ENCODE measurements at regions not wholly inside any gene's neighbourhood (a gene's known extent, or its start where the extent isn't known, plus 50 kb on each side); places are given as distances from the start of the nearest gene placed in this dataset.

DNA sequence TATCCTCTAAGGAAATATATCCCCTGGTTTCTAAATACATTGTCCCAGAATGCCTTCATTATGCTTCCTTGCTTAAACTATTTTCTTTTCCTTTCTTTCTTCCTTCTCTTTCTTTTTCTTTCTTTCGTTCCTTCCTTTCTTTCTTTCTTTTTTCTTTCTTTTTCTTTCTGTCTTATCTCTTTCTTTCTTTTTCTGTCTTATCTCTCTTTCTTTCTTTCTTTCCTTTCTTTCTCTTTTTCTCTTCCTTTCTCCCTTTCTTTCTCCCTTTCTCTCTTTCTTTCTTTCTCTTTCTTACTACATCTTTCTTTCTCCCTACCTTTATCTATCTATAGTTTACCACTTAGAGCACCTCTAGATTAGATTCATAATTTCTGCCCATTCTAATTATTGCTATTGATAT, 552.1 kb downstream of the PYDC2 start:
- TF ChIP-seq YY1 (IDR thresholded peaks at IDR 0.05) (no peak), SP1 (IDR thresholded peaks at IDR 0.05) (no peak), RAD21 (IDR thresholded peaks at IDR 0.05) (no peak), TAF1 (conservative IDR thresholded peaks at IDR 0.05) (no peak), EGR1 (IDR thresholded peaks at IDR 0.05; ENCODE audit: low read depth in 2 of 2) (no peak)
- TF ChIP-seq, protein P1, sequence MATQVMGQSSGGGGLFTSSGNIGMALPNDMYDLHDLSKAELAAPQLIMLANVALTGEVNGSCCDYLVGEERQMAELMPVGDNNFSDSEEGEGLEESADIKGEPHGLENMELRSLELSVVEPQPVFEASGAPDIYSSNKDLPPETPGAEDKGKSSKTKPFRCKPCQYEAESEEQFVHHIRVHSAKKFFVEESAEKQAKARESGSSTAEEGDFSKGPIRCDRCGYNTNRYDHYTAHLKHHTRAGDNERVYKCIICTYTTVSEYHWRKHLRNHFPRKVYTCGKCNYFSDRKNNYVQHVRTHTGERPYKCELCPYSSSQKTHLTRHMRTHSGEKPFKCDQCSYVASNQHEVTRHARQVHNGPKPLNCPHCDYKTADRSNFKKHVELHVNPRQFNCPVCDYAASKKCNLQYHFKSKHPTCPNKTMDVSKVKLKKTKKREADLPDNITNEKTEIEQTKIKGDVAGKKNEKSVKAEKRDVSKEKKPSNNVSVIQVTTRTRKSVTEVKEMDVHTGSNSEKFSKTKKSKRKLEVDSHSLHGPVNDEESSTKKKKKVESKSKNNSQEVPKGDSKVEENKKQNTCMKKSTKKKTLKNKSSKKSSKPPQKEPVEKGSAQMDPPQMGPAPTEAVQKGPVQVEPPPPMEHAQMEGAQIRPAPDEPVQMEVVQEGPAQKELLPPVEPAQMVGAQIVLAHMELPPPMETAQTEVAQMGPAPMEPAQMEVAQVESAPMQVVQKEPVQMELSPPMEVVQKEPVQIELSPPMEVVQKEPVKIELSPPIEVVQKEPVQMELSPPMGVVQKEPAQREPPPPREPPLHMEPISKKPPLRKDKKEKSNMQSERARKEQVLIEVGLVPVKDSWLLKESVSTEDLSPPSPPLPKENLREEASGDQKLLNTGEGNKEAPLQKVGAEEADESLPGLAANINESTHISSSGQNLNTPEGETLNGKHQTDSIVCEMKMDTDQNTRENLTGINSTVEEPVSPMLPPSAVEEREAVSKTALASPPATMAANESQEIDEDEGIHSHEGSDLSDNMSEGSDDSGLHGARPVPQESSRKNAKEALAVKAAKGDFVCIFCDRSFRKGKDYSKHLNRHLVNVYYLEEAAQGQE (IDR thresholded peaks at IDR 0.05) = no peak
- TF ChIP-seq, protein P2, sequence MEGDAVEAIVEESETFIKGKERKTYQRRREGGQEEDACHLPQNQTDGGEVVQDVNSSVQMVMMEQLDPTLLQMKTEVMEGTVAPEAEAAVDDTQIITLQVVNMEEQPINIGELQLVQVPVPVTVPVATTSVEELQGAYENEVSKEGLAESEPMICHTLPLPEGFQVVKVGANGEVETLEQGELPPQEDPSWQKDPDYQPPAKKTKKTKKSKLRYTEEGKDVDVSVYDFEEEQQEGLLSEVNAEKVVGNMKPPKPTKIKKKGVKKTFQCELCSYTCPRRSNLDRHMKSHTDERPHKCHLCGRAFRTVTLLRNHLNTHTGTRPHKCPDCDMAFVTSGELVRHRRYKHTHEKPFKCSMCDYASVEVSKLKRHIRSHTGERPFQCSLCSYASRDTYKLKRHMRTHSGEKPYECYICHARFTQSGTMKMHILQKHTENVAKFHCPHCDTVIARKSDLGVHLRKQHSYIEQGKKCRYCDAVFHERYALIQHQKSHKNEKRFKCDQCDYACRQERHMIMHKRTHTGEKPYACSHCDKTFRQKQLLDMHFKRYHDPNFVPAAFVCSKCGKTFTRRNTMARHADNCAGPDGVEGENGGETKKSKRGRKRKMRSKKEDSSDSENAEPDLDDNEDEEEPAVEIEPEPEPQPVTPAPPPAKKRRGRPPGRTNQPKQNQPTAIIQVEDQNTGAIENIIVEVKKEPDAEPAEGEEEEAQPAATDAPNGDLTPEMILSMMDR (IDR thresholded peaks at IDR 0.05; ENCODE audit: low read depth, low read length, missing input control) = no peak
- TF ChIP-seq, protein P3, sequence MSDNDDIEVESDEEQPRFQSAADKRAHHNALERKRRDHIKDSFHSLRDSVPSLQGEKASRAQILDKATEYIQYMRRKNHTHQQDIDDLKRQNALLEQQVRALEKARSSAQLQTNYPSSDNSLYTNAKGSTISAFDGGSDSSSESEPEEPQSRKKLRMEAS (IDR thresholded peaks at IDR 0.05) = no peak
- TF ChIP-seq, protein P4, sequence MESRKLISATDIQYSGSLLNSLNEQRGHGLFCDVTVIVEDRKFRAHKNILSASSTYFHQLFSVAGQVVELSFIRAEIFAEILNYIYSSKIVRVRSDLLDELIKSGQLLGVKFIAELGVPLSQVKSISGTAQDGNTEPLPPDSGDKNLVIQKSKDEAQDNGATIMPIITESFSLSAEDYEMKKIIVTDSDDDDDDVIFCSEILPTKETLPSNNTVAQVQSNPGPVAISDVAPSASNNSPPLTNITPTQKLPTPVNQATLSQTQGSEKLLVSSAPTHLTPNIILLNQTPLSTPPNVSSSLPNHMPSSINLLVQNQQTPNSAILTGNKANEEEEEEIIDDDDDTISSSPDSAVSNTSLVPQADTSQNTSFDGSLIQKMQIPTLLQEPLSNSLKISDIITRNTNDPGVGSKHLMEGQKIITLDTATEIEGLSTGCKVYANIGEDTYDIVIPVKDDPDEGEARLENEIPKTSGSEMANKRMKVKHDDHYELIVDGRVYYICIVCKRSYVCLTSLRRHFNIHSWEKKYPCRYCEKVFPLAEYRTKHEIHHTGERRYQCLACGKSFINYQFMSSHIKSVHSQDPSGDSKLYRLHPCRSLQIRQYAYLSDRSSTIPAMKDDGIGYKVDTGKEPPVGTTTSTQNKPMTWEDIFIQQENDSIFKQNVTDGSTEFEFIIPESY (IDR thresholded peaks at IDR 0.05) = no peak

All from liver (tissue), 3 donors.